Activated naive CD8-positive, alpha-beta T cell treated with anti-CD3 and anti-CD28 coated beads for 36 hours (primary cell): ENCODE measurements at regions not wholly inside any gene's neighbourhood (a gene's known extent, or its start where the extent isn't known, plus 50 kb on each side); places are given as distances from the start of the nearest gene placed in this dataset.

Experiments used
- DNase-seq: peaks from one replicate; pipeline ENCODE4 v3.0.0; 2021
- H3K27ac Mint-ChIP-seq: one replicate; pipeline ENCODE4 v1.8.0; 2022; ENCODE audit warnings: mild to moderate bottlenecking, moderate library complexity, mixed read lengths
- H3K27me3 Mint-ChIP-seq: one replicate; pipeline ENCODE4 v1.8.0; 2022; ENCODE audit warnings: mild to moderate bottlenecking, mixed read lengths
- H3K36me3 Mint-ChIP-seq: one replicate; pipeline ENCODE4 v1.8.0; 2021; ENCODE audit warnings: mild to moderate bottlenecking, mixed read lengths
- H3K4me1 Mint-ChIP-seq: one replicate; pipeline ENCODE4 v1.8.0; 2021; ENCODE audit warnings: mixed read lengths
- H3K4me3 Mint-ChIP-seq: one replicate; pipeline ENCODE4 v1.8.0; 2022; ENCODE audit warnings: mild to moderate bottlenecking, moderate library complexity, mixed read lengths
- H3K9me3 Mint-ChIP-seq: one replicate; pipeline ENCODE4 v1.8.0; 2022; ENCODE audit warnings: mixed read lengths

DNA sequence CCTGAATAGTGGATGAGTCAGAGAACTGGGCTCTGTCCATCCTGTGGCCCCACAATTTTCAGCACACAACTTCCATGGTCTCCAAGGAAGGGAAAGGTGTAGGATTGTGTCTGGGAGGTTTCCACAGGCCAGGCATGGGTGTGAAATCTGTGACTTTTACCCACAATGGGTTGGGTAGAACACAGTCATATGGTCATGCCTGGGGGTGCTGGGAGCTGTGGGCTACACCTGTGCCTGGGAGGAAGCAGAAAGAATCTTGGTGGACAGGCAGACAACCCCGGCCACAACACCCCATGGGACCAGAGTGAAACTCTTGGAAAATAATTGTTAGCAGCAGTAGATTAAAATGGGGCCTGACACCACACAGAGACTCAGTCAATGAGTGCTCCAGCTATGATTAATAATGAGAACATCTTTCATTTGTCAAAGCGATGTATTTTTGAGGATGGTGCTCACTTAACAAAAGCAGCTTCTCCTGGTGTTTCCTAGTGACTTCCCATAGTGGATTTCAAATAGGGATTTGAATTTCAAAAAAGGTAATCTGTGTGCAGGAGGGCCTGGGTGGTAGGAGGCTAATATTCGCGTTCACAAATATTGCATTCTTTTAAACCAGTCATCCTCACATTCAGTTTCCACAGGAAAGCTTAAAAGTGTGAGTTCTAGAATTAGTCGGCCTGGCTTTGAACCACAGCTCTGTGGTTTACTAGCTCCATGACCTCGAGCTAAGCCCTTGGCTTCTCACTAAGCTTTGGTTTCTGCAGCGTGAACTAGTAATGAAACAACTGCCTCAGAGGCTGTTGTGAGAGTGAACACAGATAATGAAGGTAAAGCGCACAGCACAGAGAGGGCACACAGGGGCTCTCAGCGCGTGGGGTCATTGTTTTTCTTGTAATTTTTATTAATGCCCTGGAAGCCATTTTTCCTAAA lies 89.3 kb upstream of the UQCRFS1 start:
- no peaks in the 10 kb centered on the region for H3K9me3 Mint-ChIP-seq
- peaks cover 18% of the 10 kb centered on the region for H3K27me3 Mint-ChIP-seq
- H3K27ac Mint-ChIP-seq, result no peak overlapping the region
- H3K4me1 Mint-ChIP-seq, result no peaks in the 10 kb centered on the region
- H3K36me3 Mint-ChIP-seq, result no peaks in the 10 kb centered on the region
- no peak overlapping the region for H3K4me3 Mint-ChIP-seq
- DNase-seq, result no peak

DNA sequence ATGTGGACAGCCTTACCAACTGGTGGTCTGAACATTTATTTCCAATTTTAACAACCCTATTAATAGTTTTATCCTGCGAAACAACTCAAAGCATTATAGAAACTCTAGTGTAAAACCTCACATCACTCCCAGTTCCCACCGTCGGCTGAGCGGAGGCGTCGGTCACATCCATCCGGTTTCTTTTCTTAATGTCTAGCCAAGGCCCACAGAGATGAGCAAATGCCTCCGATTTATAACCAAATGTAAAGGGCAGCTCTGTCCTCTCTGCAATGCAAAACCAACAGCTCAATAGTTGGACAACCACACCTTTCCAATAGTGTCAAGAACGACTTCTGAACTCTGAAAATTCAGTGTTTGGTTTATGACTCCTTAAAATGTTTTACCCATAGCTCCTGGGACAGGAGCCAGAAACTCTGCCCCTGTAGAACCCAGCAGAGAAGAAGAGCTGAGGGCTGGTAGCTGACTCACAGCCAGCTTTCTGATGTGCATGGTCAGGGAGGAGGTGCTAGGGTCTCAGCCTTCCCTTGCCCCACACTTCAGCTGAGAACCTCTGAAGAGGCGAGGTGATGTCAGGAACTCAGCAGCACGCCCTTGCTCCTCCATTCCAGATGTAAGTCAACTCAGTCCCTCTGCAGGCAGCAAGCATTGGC lies 90.2 kb upstream of the UQCRFS1 start:
- Mint-ChIP-seq H3K4me3 (no peak overlapping the region), H3K27me3 (peaks cover 26% of the 10 kb centered on the region), H3K9me3 (no peaks in the 10 kb centered on the region), H3K4me1 (no peaks in the 10 kb centered on the region), H3K36me3 (no peaks in the 10 kb centered on the region), H3K27ac (peak overlapping the region; percentile 4)
- no peak for DNase-seq

DNA sequence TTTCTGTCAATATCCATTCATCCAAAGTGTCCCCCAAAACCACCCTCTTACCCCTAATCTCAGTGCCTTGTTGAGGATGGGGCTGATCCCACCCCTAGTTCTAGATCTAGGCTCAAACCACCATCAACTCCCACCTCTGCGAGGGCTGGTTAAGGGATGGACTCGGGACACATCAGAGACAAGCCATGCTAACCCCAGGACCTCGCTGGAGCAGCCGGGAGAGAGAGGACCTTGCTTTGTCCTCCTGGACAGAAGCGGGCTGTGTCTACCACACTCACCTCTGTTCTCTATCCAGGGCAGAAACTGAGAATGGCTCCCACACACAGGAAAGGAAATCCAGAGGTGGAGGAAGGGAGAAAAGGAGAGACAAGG lies 90.8 kb upstream of the UQCRFS1 start:
- no peak overlapping the region for H3K4me3 Mint-ChIP-seq
- H3K27ac Mint-ChIP-seq, result no peak overlapping the region
- H3K36me3 Mint-ChIP-seq, result no peaks in the 10 kb centered on the region
- DNase-seq, result no peak
- peaks cover 30% of the 10 kb centered on the region for H3K27me3 Mint-ChIP-seq
- no peaks in the 10 kb centered on the region for H3K4me1 Mint-ChIP-seq
- H3K9me3 Mint-ChIP-seq, result no peaks in the 10 kb centered on the region

DNA sequence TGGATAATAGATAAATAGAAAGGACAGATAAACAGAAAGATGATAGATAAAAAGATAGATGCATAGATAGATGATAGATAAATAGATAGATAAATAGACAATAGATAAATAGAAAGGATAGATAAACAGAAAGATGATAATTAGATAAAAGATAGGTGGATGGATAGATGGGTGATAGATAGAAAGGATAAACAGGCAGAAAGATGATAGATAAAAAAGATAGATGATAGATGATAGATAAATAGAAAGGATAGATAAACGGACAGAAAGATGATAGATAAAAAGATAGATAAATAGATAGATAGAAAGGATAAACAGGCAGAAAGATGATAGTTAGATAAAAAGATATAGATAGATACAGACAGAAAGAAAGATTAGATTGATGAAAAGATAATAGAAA lies 92.3 kb upstream of the UQCRFS1 start:
- Mint-ChIP-seq H3K27me3 (peaks cover 33% of the 10 kb centered on the region), H3K4me3 (no peak overlapping the region), H3K4me1 (no peaks in the 10 kb centered on the region), H3K27ac (no peak overlapping the region), H3K36me3 (no peaks in the 10 kb centered on the region), H3K9me3 (no peaks in the 10 kb centered on the region)
- DNase-seq, result no peak

DNA sequence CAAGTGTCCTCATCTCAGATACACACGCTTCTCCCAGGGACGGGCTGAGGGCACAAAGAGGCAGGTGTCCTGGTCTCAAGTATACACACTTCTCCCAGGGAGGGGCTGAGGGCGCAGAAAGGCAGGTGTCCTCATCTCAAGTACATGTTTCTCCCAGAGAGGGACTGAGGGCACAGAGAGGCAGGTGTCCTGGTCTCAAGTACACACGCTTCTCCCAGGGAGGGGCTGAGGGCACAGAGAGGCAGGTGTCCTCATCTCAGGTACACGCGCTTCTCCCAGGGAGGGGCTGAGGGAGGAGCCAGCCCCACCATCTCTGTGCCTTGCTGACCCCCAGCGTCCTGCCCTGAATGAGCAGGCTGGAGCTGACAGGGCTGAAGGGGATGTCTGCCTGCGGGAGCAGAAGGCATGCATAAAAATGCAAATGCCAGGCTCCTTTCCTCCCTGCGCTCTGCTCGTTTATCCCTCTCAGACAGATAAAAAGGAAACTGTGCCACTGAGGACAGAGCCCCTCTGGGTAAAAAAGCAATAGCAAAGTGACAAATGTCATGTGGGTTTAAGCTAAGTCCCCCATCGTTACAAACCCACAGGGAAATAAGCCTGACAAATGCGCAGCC lies 96.1 kb upstream of the UQCRFS1 start:
- H3K9me3 Mint-ChIP-seq, result no peaks in the 10 kb centered on the region
- H3K27me3 Mint-ChIP-seq, result peaks cover 44% of the 10 kb centered on the region
- no peak overlapping the region for H3K27ac Mint-ChIP-seq
- no peak for DNase-seq
- no peaks in the 10 kb centered on the region for H3K36me3 Mint-ChIP-seq
- H3K4me3 Mint-ChIP-seq, result no peak overlapping the region
- H3K4me1 Mint-ChIP-seq, result no peaks in the 10 kb centered on the region

DNA sequence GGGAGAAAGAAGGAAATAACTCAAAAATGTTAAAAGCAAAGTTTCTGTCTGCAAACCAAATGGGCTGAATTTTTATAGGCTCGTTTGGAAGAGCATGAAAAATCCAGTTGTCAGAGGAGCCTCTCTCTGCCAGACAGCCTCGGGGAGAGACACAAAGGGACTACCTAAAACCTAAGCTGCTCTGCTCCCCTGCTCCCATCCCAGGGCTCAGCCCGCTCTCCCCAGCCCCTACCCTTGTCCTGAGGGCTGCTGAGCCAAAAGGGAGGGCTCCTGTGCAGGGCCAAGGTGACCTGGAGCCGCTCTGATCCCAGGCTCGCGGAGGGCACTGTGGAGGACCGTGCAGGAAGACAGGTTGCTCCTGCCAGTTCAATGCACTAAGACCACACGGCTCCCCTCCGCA lies 96.7 kb upstream of the UQCRFS1 start:
- H3K9me3 Mint-ChIP-seq, result no peaks in the 10 kb centered on the region
- H3K27me3 Mint-ChIP-seq, result peaks cover 41% of the 10 kb centered on the region
- no peaks in the 10 kb centered on the region for H3K4me1 Mint-ChIP-seq
- H3K4me3 Mint-ChIP-seq, result no peak overlapping the region
- no peak overlapping the region for H3K27ac Mint-ChIP-seq
- DNase-seq, result no peak
- H3K36me3 Mint-ChIP-seq, result no peaks in the 10 kb centered on the region

DNA sequence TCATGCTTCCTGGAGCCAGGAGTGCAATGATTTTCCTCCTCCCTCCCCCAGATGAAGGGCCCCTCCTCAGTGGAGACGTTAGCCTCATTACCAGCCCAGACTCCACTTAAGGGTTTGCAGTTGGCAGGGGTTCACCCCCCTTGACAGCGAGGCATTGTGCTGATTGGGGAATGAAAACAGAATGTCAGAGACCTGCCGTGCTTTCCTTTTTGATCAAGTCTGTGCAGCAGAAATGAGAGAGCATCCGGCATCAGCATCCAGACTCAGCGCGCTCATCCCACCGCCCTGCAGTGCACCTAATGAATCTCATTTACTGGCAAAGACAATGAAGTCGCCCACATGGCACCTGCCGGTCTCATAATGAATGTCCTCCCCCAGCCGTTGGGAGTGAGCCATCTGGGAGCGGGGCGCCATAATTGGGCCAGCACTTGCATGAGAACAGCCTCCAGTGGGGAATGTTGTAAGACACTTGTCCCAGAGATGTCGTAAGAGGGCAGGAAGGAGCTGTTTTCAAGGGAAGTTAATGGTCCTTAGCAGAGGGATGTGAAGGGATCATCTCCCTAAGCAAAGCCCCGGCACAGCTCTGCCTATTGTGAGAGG lies 98.3 kb upstream of the UQCRFS1 start:
- DNase-seq, result no peak
- Mint-ChIP-seq H3K36me3 (no peaks in the 10 kb centered on the region), H3K4me3 (no peak overlapping the region), H3K27ac (no peak overlapping the region), H3K9me3 (no peaks in the 10 kb centered on the region), H3K4me1 (no peaks in the 10 kb centered on the region), H3K27me3 (peaks cover 39% of the 10 kb centered on the region)

DNA sequence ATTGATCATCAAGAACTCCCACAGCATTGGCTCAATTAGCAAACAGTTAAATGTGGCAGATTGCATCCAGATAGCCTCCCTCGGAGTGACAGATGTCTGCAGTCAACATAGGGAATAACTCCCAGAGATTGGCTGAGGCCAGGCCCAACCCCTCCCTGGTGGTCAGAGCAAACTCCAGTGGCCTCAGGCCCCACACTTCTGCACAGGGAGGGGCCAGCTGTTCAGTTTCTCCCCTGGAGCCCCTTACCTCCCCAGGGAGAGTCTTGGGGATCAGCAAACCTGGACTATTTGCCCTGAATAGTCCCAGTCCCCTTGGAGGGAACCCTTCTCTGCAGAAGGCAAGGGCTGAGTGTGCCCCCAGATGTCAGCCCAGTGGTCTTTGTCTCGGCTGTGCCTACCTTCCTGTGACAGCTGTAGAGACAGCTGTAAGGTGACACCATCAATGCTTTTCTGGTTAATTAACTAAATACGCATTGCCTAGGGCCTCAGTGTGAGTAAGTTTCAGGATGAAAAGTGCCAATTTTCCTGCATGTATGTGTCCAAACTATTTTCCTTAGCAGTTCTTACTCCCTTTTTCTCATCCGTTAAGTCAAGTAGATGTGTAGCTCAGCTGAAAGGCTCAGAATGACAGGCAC lies 102.7 kb upstream of the UQCRFS1 start:
- no peak overlapping the region for H3K27ac Mint-ChIP-seq
- H3K9me3 Mint-ChIP-seq, result no peaks in the 10 kb centered on the region
- no peaks in the 10 kb centered on the region for H3K4me1 Mint-ChIP-seq
- H3K4me3 Mint-ChIP-seq, result no peak overlapping the region
- no peak for DNase-seq
- no peaks in the 10 kb centered on the region for H3K36me3 Mint-ChIP-seq
- peaks cover 17% of the 10 kb centered on the region for H3K27me3 Mint-ChIP-seq

DNA sequence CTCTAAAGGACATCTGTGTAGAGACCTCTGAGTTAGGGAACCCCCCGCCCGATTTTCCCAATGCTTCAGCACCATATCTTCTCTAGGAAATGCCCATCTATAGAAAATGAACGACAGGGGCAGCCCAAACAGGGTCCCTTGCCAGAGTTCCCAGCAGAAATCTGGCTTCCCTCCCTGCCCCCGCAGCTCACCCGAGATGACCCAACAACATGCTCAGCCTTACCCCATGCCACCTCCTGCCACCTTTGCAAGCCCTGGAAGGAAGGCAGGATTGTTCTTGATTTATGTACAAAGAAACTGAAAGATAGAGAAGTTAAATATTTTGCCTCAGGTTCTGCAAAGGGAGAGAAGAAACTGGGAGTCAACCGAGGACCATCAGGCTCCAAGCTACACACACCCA lies 105.6 kb upstream of the UQCRFS1 start:
- peak overlapping the region; percentile 44 for H3K27ac Mint-ChIP-seq
- H3K9me3 Mint-ChIP-seq, result no peaks in the 10 kb centered on the region
- H3K27me3 Mint-ChIP-seq, result no peaks in the 10 kb centered on the region
- no peak for DNase-seq
- H3K36me3 Mint-ChIP-seq, result no peaks in the 10 kb centered on the region
- H3K4me1 Mint-ChIP-seq, result no peaks in the 10 kb centered on the region
- no peak overlapping the region for H3K4me3 Mint-ChIP-seq

DNA sequence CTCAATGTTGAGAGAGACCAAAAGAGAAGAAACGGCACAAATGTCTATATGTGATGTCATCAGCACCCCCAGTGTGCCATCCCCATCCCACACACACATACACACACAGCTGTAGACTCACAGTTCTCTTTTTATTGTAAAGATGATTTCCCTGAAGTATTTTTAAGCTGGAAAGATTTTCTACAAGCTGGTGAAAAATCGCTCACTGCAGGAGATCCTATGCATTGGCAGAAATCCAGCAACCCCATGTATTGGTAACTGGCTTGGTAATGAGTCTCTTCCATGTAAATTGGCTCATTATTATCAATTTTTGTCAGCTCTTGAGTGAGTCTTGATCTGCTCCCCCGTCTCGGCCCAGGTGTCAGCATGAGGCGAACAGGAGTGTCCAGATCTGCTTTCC lies 107.1 kb upstream of the UQCRFS1 start:
- no peaks in the 10 kb centered on the region for H3K9me3 Mint-ChIP-seq
- H3K36me3 Mint-ChIP-seq, result no peaks in the 10 kb centered on the region
- H3K4me3 Mint-ChIP-seq, result no peak overlapping the region
- no peak for DNase-seq
- H3K27me3 Mint-ChIP-seq, result no peaks in the 10 kb centered on the region
- H3K27ac Mint-ChIP-seq, result no peak overlapping the region
- peaks cover 2% of the 10 kb centered on the region for H3K4me1 Mint-ChIP-seq

DNA sequence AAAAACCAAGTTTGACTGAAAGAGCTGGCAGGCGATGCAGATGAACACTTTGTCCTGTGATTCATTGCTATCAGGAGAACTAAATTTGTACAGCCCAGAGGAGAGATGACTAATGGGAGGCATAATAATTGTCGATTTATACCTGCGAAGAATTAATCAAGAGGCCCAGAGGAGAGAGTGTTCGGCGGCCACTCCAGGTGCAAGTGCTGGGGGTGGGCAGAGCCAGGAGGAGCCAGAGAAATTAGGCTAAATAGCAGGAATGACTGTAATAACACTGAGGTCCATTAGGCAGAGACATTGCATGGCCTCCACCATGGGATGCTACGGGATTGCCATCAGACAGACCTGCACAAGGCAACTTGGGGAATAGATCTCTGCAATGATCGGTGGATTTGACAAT lies 107.7 kb upstream of the UQCRFS1 start:
- no peak for DNase-seq
- Mint-ChIP-seq H3K4me1 (peaks cover 6% of the 10 kb centered on the region), H3K9me3 (no peaks in the 10 kb centered on the region), H3K27ac (no peak overlapping the region), H3K27me3 (no peaks in the 10 kb centered on the region), H3K4me3 (no peak overlapping the region), H3K36me3 (no peaks in the 10 kb centered on the region)

DNA sequence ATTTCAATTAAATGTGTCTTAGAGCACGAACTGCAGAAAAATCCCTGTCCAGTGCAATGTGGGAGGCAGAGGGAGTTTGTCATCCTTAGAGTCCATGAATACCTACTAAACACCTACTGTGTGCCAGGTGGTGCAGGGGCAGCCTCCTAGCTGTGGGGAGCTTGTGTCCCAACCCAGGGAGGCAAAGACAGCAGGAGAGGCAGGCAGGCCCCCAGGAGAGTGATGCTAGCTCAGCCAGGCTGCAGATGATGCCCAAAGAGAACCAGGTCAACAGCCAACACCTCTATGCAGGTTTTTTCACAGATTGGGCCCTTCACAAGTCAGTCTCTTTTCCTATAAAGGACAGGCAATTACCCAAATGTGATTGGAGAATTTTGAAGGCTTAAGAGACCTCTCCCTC lies 108.2 kb upstream of the UQCRFS1 start:
- Mint-ChIP-seq H3K36me3 (no peaks in the 10 kb centered on the region), H3K4me1 (peaks cover 6% of the 10 kb centered on the region), H3K27me3 (no peaks in the 10 kb centered on the region), H3K9me3 (no peaks in the 10 kb centered on the region), H3K4me3 (no peak overlapping the region), H3K27ac (no peak overlapping the region)
- no peak for DNase-seq

DNA sequence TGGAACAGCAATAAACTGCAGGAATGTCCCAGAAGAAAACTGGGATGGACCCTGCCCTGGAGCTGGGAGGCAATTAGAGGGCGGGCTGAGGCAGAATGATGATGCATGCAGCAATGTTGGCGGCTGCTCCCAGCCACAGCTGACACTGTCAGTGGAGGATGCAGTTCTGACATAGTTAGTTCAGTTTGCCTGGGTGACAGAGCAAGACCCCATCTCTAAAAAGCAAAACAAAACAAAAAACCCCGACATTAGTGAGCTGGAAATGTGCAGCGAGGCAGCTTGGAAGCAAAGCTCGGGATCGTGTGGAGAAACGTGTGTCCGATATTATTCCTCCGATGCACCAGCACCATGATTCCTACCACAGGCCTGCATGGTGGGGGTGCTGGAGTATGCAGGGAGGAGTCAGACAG lies 110.1 kb upstream of the UQCRFS1 start:
- H3K4me1 Mint-ChIP-seq, result peaks cover 10% of the 10 kb centered on the region
- H3K36me3 Mint-ChIP-seq, result no peaks in the 10 kb centered on the region
- no peak overlapping the region for H3K4me3 Mint-ChIP-seq
- no peaks in the 10 kb centered on the region for H3K27me3 Mint-ChIP-seq
- peaks cover 1% of the 10 kb centered on the region for H3K9me3 Mint-ChIP-seq
- no peak for DNase-seq
- no peak overlapping the region for H3K27ac Mint-ChIP-seq

DNA sequence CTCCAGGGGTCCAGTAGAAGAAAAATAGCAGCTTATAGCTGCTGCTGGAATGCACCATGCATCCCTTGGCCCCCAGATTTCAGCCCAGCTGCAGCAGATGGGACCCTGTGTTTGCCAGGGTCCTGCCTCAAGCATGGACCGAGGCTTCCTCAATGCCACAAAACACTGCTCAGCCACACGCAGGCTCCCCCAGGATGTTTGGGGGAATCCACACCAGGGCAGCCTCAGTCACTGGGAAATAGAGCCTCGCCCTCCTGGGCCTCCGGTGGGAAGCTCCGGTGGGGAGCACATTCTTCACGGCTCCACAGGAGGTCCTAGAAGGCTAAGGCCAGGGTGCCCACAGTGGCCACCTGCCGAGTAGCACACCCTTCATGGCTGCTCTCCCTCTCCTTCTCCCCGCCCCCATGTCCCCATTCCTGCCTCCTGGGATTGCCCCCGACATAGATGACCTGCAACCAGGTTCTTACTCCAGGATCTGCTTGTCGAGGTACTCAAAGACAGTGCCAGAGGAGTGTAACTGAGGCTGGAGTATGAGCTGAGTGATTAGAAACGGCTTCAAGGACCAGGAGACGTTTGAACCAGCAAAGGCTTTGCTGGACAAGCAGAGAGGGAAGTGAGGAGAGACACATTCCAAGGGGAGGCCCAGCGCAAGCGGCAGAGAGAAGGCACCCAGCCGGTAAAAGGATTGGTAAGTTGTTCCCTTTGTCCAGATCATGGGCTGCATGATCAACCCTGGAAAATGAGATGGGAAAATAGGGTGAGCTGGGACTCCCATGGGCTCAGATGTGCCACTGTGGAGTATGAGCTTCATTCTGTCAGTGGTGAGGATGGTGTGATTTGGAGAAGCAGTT lies 110.7 kb upstream of the UQCRFS1 start:
- Mint-ChIP-seq H3K9me3 (peaks cover 6% of the 10 kb centered on the region), H3K27me3 (no peaks in the 10 kb centered on the region), H3K4me1 (peaks cover 10% of the 10 kb centered on the region), H3K4me3 (no peak overlapping the region), H3K36me3 (no peaks in the 10 kb centered on the region), H3K27ac (no peak overlapping the region)
- DNase-seq, result no peak
